ENCODE measurements at regions not wholly inside any gene's neighbourhood (a gene's known extent, or its start where the extent isn't known, plus 50 kb on each side); places are given as distances from the start of the nearest gene placed in this dataset.

DNA sequence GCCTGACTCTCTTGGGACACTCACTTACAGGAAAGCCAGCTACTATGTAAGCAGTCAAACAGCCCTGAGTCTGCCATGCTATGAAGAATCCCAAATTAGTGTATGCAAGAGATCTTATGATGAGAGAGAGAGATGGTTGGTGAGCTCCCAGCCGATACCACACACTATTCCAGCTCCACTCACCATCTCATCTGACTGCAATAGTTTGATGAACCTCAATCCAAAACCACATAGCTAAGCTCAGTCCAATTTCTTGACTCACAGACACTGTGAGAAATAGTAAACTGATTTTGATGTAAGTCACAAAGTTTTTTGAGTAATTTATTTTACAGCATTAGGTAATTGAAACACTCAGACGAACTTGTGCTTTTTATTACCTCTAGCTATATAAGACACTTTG is 441.4 kb downstream of the COL12A1 start:
- WGBS (ENCODE audit: insufficient coverage, low coverage, missing lambda C conversion rate): 0% methylated on average over 2 of the region's 2 CpGs
- no peaks in the 10 kb centered on the region for H3K9me1 ChIP-seq (ENCODE audit: control insufficient read depth, insufficient read depth, low read length)
- H3K9ac ChIP-seq (ENCODE audit: insufficient read depth in 1 of 2, low read depth in 2 of 2, low read length in 2 of 2): no peak overlapping the region
- no peak for DNase-seq (ENCODE audit: extremely low read depth in 1 of 4, low spot score in 3 of 4)
- CTCF ChIA-PET (ENCODE audit: low intra/inter-chr PET ratio): no interaction called here
- H3K9me3 ChIP-seq (replicated peaks; ENCODE audit: control insufficient read depth, insufficient read depth, low read depth, low read length): 0 out of 2 replicates have a peak, but pooled peaks cover 2% of the 10 kb centered on the region
- H4K20me1 ChIP-seq (replicated peaks; ENCODE audit: control insufficient read depth, insufficient read depth, low read length): no peaks in the 10 kb centered on the region
- ATAC-seq: no peak
- no TSS peak for BruUV-seq (replicated peaks)
- in situ Hi-C loops (cut with MboI): no loop called here
- no peaks in the 10 kb centered on the region for H3K27me3 ChIP-seq (ENCODE audit: control insufficient read depth in 2 of 2, insufficient read depth in 2 of 2, low read length in 2 of 2)
- H3K36me3 ChIP-seq (ENCODE audit: control insufficient read depth, insufficient read depth, low read length): no peaks in the 10 kb centered on the region
- no peak overlapping the region for H3K27ac ChIP-seq (ENCODE audit: extremely low read depth, low read depth, low read length)
- H3K79me2 ChIP-seq (ENCODE audit: control insufficient read depth, insufficient read depth, low read length): no peaks in the 10 kb centered on the region
- H3K4me2 ChIP-seq (ENCODE audit: insufficient read depth, low read length): no peak overlapping the region
- H2AFZ ChIP-seq (ENCODE audit: low read depth, low read length): no peak overlapping the region
- no peak overlapping the region for H3K4me3 ChIP-seq
- no peak for FAIRE-seq
- POLR2A ChIA-PET: no interaction called here
- intact Hi-C loops (cut with micrococcal nuclease): no loop called here
- H3K4me1 ChIP-seq (replicated peaks in 1 of 2; ENCODE audit: control insufficient read depth in 2 of 2, insufficient read depth in 2 of 2, low read length in 2 of 2): no peaks in the 10 kb centered on the region
- TF ChIP-seq, protein P1, sequence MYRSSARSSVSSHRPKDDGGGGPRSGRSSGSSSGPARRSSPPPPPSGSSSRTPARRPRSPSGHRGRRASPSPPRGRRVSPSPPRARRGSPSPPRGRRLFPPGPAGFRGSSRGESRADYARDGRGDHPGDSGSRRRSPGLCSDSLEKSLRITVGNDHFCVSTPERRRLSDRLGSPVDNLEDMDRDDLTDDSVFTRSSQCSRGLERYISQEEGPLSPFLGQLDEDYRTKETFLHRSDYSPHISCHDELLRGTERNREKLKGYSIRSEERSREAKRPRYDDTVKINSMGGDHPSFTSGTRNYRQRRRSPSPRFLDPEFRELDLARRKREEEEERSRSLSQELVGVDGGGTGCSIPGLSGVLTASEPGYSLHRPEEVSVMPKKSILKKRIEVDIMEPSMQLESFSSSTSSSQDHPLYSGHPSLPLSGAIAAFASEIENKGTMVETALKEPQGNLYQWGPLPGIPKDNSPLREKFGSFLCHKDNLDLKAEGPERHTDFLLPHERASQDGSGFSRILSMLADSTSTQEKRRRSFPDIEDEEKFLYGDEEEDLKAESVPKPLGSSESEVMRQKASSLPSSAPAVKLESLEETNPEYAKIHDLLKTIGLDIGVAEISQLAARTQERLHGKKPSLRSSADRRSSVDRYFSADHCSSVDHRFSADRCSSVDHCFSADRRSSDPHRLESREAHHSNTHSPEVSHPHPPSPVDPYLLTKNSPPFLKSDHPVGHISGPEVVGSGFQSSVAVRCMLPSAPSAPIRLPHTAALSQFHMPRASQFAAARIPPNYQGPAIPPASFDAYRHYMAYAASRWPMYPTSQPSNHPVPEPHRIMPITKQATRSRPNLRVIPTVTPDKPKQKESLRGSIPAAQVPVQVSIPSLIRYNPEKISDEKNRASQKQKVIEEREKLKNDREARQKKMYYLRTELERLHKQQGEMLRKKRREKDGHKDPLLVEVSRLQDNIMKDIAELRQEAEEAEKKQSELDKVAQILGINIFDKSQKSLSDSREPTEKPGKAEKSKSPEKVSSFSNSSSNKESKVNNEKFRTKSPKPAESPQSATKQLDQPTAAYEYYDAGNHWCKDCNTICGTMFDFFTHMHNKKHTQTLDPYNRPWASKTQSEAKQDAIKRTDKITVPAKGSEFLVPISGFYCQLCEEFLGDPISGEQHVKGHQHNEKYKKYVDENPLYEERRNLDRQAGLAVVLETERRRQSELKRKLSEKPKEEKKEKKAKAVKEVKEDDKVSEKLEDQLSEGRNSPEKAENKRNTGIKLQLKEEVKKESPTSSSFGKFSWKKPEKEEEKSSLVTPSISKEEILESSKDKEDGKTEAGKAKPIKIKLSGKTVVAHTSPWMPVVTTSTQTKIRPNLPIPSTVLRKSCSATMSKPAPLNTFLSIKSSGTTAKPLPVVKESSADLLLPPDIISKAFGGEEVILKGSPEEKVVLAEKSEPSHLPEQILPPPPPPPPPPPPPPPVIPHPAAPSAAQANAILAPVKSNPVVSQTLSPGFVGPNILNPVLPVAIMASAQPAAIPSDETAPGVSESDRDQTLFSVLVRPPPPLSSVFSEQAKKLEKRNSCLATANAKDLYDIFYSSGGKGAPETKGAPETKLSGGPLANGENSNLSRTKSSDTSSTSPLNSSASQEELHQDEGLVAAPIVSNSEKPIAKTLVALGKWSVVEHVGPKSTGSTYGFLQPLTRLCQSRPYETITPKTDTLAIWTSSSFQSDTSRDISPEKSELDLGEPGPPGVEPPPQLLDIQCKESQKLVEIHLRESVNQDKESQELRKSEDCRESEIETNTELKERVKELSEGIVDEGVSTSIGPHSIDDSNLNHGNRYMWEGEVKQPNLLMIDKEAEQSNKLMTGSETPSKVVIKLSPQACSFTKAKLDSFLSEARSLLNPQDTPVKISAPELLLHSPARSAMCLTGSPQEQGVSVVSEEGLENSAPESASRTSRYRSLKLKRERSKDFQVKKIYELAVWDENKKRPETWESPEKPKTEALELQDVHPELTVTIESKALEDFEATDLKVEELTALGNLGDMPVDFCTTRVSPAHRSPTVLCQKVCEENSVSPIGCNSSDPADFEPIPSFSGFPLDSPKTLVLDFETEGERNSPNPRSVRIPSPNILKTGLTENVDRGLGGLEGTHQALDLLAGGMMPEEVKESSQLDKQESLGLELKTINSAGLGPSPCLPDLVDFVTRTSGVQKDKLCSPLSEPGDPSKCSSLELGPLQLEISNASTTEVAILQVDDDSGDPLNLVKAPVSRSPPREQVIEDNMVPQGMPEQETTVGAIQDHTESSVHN (IDR thresholded peaks at IDR 0.05; ENCODE audit: borderline replicate concordance in 1 of 2, low read depth in 1 of 2): no peak
- TF ChIP-seq FOSL1 (tag; conservative IDR thresholded peaks at IDR 0.05) (no peak), EP400 (IDR thresholded peaks at IDR 0.05) (no peak), FOXA1 (IDR thresholded peaks at IDR 0.05; ENCODE audit: borderline replicate concordance) (no peak), GABPB2 (CRISPR knock-in tag; conservative IDR thresholded peaks at IDR 0.05) (no peak), BRD4 (IDR thresholded peaks at IDR 0.05) (no peak)
- TF ChIP-seq, protein P2, sequence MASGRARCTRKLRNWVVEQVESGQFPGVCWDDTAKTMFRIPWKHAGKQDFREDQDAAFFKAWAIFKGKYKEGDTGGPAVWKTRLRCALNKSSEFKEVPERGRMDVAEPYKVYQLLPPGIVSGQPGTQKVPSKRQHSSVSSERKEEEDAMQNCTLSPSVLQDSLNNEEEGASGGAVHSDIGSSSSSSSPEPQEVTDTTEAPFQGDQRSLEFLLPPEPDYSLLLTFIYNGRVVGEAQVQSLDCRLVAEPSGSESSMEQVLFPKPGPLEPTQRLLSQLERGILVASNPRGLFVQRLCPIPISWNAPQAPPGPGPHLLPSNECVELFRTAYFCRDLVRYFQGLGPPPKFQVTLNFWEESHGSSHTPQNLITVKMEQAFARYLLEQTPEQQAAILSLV (tag; IDR thresholded peaks at IDR 0.05): no peak
- TF ChIP-seq, protein P3, sequence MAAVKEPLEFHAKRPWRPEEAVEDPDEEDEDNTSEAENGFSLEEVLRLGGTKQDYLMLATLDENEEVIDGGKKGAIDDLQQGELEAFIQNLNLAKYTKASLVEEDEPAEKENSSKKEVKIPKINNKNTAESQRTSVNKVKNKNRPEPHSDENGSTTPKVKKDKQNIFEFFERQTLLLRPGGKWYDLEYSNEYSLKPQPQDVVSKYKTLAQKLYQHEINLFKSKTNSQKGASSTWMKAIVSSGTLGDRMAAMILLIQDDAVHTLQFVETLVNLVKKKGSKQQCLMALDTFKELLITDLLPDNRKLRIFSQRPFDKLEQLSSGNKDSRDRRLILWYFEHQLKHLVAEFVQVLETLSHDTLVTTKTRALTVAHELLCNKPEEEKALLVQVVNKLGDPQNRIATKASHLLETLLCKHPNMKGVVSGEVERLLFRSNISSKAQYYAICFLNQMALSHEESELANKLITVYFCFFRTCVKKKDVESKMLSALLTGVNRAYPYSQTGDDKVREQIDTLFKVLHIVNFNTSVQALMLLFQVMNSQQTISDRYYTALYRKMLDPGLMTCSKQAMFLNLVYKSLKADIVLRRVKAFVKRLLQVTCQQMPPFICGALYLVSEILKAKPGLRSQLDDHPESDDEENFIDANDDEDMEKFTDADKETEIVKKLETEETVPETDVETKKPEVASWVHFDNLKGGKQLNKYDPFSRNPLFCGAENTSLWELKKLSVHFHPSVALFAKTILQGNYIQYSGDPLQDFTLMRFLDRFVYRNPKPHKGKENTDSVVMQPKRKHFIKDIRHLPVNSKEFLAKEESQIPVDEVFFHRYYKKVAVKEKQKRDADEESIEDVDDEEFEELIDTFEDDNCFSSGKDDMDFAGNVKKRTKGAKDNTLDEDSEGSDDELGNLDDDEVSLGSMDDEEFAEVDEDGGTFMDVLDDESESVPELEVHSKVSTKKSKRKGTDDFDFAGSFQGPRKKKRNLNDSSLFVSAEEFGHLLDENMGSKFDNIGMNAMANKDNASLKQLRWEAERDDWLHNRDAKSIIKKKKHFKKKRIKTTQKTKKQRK (IDR thresholded peaks at IDR 0.05; ENCODE audit: borderline replicate concordance, low read depth, low read length): no peak
- TF ChIP-seq, protein P4, sequence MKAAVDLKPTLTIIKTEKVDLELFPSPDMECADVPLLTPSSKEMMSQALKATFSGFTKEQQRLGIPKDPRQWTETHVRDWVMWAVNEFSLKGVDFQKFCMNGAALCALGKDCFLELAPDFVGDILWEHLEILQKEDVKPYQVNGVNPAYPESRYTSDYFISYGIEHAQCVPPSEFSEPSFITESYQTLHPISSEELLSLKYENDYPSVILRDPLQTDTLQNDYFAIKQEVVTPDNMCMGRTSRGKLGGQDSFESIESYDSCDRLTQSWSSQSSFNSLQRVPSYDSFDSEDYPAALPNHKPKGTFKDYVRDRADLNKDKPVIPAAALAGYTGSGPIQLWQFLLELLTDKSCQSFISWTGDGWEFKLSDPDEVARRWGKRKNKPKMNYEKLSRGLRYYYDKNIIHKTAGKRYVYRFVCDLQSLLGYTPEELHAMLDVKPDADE (conservative IDR thresholded peaks at IDR 0.05; ENCODE audit: control insufficient read depth, low read depth, low read length): no peak

Data from K562 (cell line).